ENCODE measurements at regions not wholly inside any gene's neighbourhood (a gene's known extent, or its start where the extent isn't known, plus 50 kb on each side); places are given as distances from the start of the nearest gene placed in this dataset.
"Not testable (repeated sequence)": the region's sequence is repeated elsewhere in the genome, so short reads cannot be mapped to it uniquely, and the experiment has no call there.

- TF ChIP-seq ZMAT3 (CRISPR knock-in tag; conservative IDR thresholded peaks at IDR 0.05); POLR2AphosphoS5 (IDR thresholded peaks at IDR 0.05; ENCODE audit: low read depth, low read length); MYC (CRISPR knock-in tag; IDR thresholded peaks at IDR 0.05; ENCODE audit: borderline replicate concordance); HDAC1 (CRISPR knock-in tag; IDR thresholded peaks at IDR 0.05); CTCF (CRISPR knock-in tag; IDR thresholded peaks at IDR 0.05); NFIC (IDR thresholded peaks at IDR 0.05; ENCODE audit: low read length): not testable (repeated sequence)
Measured at GRCh38 chr18:14357553-14358297, 185.7 kb downstream of the POTEC start.
